Cardiac septum (tissue), 1 donor: ENCODE measurements at regions not wholly inside any gene's neighbourhood (a gene's known extent, or its start where the extent isn't known, plus 50 kb on each side); places are given as distances from the start of the nearest gene placed in this dataset.
"Not testable (repeated sequence)": the region's sequence is repeated elsewhere in the genome, so short reads cannot be mapped to it uniquely, and the experiment has no call there.

ENCODE experiments used
- DNase-seq: peaks from one replicate; pipeline ENCODE4 v3.0.0-alpha.2; 2020; ENCODE audit warnings: low spot score
- intact Hi-C: fragments of 100-400 bp; cut with DNase I; formaldehyde crosslinking; loops from one replicate; pipeline ENCODE4 v1.14.0; 2022
- donor health status: DM: no; HTN: no; CAD: no.

DNA sequence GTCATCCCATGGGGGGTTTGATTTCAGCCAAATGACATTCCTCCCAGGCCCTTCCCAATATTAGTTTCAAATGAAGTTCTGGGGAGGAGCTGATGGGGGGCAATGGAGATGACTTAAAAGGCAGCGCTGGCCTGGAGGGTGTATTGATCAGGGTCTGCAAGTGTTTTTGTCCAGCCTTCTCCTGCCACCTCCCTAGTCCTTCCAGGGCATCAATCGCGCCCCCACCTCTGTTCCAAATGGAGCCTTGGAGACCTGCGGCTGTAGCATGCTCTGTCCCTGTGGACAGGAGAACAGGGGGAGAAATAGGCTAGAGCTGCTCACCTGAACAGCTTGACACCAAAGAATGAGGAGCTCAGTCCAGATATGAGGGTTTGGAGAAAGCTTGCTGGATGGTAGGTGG is 386.8 kb upstream of the PODXL start:
- DNase-seq = no peak
- intact Hi-C loops = no loop called here

DNA sequence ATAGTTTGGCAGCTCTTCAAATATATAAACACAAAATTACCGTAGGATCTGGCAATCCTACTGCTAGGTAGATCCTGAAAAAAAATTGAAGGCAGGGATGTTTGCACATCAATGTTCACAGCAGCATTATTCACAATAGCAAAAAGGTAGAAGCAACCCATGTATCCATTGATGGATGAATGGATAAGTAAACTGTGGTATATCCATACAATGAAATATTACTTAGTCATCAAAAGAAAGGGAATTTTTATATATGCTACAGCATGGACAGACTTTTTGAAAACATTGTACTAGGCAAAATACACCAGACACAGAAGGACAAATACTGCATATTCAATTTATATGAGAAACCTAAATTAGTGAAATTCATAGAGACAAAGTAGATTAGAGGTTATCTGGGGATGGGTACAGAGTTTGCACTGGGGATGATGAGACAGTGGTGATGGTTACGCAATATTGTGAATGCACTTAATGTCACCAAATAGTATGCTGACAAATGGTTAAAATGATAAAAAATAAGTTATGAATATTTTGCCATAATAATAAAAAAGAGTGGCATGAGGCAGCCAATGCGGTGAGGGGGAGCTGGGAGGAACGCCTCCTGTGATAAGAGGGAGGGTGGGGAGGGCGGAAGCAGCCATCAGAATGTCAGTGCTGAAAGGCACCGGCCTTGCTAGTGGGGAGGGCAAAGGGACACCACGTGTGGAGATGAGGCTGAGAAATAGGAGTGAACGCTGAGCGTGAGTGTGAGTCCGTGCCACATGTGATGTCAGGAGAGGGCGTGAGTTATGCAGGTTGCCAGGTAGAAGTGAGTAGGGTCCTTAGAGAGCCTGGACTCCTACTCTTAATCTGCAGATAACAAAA is 386.1 kb upstream of the PODXL start:
- no peak for DNase-seq
- intact Hi-C loops = no loop called here

DNA sequence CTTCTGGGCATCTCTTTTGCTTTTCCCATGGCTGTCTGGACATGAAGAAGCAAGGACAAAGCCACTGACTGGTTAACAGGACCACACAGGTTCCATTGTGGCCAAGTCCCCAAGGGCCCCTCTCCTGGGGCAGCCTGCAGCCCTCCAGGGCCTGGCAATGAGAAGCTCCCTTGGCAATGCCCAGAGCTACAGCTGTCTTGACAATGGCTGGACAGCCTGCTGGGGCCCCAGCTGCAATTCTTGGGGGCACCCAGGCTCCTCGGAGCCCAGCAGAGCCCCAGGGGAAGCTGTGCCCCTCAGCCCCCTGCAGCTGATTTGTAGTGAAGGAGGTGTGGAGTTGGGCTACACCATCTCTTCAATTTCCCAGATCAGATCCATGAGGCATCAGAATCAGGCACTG is 384.9 kb upstream of the PODXL start:
- DNase-seq = no peak
- intact Hi-C loops = no loop called here

DNA sequence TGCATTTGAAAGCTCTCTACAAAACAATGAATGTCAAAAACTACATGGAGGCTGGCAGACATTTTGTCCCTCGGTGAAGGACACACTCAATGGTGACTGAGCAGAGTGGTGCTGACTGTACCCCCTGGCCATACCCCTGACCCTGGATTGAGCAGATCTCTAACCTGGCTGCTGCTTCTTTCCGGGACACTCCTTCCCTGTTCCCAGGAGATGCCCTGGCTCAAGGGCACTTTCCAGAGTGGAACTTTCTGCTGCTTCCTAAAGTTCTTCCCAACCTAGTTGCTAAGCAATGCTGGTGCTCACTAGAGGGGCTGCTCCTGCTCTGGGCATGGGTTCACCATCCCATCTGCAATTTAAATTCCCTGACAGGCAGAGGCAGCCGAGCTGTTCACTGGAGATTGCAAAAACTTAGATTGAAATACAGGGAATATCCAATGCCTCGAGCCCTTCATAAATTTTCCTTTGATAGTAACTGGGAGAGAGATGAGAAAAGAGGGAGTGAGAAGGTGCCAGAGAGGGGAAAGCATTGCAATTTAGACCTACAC is 384.3 kb upstream of the PODXL start:
- intact Hi-C loops = no loop called here
- DNase-seq = no peak

DNA sequence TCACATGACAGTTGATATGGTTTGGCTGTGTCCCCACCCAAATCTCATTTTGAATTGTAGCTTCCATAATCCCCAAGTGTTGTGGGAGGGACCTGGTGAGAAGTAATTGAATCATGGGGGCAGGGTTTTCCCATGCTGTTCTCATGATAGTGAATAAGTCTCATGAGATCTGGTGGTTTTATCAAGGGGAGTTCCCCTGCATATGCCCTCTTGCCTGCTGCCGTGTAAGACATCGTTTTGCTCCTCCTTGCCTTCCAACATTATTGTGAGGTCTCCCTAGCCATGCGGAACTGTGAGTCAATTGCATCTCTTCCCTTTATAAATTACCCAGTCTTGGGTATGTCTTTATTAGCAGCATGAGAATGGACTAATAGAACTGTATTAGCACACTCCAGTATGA is 382.4 kb upstream of the PODXL start:
- DNase-seq, intact Hi-C loops: not testable (repeated sequence)

DNA sequence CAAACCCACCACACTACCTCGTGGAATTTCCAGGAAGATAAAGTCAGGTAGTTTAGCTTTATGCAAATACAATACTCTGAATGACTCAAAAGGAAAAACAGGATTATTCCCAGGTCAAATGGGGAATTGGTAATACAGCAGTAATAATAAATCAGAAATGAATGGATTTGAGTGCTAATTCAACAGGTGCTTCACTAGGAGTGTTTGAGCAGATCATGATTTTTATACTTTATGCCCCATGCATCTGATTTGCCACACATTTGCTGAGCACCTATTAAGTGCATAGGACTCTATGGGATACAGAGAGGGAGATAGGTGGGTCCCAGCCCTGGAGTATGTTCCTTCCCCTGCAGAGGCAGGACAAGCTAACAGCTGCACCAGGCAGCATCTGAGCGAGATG is 381.4 kb upstream of the PODXL start:
- no peak for DNase-seq
- intact Hi-C loops = no loop called here

DNA sequence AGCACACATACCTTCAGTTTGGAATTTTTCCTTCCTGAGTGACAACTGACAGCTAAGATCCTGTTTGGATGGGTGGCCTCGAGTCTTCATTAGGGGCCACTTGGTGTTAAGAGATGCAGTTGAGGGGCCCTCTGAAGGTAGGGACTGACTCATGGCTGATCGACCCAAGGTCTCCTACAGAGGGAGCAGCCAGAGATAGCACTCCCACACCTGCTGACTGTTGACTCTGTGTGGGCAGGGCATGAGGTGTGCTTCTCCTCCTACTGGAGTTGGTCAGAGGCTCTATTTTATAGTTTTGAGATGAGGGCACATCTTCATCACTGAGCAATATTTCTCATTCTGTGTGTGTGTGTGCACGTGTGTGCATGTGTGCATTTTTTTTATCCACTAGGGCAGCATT is 378.8 kb upstream of the PODXL start:
- no peak for DNase-seq
- intact Hi-C loops = no loop called here

DNA sequence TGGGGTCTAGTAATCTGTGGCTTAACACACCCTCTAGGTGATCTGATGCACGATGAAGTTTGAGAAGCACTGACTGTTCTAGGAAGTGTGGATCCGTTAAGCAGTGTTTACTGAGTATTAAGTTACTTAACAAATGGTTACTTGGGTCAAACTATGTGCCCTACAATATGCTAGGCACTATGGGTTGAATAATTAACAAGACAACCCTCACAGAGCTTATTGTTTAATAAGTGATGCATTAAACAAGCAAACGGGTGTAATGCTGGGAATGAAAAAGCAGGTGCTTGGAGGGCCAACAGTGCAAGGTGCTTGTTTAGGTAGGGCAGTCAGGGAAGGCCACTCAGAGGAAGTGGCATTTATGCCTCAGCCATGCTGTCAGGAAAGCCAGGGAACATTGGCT is 378.0 kb upstream of the PODXL start:
- intact Hi-C loops = no loop called here
- no peak for DNase-seq

DNA sequence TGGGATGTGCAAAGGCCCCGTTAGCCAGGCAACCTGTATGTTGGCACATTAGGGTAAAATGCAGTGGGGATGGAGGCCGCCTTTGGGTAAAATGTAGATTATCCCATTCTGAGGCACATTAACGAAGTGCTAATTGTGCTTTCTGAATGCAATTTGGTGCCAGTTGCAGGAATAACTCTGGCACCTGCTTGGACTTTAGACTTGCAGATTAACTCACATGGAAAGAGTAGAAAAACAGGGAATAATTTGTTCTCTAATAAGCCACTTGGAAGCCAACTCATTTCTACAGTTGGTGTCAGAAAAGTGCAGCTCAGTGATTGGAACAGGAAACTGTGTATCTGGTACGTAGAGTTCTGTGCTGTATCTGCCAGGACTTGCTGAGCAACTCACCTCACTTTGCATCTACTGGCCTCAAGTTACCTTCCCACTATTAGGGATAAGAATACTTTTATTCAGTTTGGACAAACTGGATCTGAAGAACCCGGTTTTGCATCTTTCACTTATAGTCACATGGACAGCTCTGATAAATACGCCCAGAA is 377.4 kb upstream of the PODXL start:
- intact Hi-C loops = no loop called here
- DNase-seq = no peak

DNA sequence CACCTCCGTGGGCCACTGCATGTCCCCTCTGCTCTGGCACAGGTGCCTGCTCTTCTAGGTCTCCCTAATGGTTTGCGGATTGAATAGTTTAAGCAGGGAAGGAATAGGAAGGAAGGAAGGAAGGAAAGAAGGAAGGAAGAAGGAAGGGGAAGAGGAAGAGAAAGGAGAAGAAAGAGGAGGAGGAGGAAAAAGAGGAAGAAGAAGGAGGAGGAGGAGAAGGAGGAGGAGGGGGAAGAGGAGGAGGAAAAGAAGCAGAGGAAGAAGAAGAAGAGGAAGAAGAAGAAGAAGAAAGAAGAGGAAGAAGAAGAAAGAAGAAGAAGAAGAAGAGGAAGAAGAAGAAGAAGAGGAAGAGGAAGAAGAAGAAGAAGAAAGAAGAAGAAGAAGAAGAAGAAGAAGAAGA is 376.8 kb upstream of the PODXL start:
- DNase-seq, intact Hi-C loops: not testable (repeated sequence)

DNA sequence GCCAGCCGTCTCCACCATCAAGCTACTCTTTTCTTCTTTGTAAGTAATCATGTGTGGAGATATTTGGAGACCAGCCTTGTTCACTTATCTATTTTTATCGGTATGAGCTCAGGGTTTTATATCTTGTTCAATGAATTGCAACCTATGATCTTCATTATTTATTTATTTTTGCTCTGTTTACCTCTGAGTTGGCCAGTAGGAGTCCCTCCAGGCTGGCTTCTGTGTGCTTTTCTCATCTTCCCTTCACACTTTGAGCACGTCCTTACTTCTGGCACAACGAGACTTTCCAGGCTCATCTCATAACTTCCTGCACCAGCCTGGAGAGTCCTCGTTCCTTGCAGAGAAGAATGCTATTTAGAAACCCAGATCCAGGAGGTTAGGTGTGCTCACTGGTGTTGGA is 375.8 kb upstream of the PODXL start:
- DNase-seq = no peak
- intact Hi-C loops = no loop called here

DNA sequence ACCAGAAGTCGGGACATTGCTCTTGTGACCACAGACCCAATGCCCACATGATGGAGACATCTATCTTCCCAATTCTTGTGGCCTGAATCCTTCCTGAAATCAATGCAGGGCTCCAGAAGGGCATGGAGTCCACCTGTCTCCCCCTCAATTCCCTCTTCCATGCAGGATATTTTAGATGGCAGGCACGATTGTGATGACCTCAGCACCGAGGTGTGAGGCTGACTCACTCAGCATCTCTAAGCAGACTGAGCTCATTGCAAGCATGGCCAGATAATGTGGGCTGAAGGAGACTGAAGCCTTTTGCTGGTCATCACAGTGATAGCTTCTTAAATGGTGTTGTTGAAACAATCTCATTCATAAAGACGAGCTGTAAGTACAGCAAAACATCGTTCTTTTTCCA is 374.9 kb upstream of the PODXL start:
- intact Hi-C loops = no loop called here
- no peak for DNase-seq

DNA sequence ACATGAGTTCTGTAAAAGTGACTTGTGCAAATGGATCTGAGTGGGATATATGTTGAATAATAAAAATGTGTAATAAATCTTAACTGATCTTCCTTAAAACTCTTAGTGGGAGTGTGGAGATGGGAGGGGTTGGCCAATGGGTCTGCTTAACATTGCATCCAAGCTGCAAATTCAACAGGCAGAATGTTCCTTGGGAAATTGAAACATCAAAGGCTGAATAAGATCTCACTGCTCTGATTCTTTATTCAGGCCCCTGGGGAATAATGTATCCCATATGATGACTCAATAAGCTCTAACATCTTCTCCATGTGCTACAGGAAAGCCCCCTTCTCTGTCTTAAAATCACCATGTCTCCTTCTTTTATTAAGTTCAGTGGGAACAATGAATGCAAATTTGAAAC is 373.2 kb upstream of the PODXL start:
- no peak for DNase-seq
- intact Hi-C loops = no loop called here

DNA sequence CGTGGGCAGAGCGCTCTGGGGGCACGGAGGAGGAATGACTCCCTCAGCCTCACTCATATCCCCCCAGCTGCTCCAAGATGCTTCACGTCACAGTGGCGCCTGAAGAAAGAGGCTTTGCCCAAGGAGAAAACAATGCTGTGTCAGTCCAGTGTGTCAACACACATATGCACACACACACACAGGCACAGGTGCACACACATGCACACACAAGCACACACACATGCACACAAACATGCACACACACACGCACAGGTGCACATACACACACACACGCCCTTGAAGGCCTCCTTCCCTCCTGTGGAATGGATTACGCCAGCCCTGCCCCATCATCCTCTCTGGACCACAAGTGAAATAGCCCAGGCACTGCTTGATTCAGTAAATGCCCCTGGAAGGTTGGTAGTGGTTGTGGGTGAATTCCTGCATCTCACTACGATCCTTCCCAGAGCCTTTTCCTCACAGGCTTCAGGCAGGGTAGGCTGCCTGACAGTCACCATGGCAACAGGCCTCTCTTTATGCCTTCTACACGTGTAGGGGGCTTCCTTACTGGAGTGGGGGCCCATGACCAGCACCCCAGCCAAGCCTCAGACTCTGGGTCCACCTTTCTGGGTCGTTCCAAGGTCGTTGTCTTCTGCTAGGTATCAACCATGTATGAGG is 371.5 kb upstream of the PODXL start:
- intact Hi-C loops = no loop called here
- DNase-seq = no peak

DNA sequence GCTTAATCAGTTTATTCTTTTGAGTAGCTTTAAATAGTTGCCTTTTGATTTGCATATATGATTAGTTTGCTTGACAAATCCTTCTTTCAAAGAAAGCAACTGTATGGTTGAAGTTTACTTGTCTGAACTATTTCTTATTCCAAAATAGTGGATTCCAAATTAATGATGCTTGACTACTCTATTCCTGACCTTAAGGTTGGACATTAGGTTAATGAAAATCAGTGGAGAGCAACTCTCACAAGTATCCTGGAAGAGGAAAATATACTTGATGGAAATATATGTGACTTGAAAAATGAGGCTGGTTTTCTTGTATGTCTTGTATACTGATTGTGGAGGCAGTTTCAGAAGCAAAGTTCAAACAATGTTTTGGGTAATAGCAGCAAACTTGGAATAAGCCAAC is 369.2 kb upstream of the PODXL start:
- DNase-seq = no peak
- intact Hi-C loops = no loop called here

DNA sequence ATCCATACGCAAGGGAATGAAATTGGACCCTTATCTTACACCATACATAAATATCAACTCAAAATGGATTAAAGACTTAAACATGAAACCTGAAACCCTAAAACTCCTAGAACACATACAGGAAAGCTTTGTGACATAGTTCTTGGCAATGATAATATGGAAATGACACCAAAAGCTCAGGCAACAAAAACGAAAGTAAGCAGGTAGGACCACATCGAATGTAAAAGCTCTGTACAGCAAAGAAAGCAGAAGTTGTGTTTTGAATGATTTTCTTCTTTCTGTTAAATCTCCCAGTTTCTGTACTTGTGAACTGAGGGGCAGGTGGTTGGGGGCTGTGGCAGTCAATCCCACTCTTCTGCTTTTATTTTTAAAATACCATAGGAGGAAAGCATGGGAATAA is 368.4 kb upstream of the PODXL start:
- intact Hi-C loops = no loop called here
- no peak for DNase-seq

DNA sequence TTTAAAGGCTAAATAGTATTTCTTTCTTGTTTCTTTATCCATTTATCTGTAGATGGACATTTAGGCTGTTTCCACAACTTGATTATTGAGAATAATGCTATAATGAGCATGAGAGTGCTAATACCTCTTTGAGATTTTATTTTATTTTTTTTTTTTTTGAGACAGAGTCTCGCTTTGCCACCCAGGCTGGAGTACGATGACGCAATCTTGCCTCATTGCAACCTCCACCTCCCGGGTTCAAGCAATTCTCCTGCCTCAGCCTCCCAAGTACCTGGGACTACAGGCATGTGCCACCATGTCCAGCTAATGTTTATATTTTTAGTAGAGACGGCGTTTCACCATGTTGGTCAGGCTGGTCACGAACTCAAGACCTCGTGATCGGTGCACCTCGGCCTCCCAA is 366.5 kb upstream of the PODXL start:
- DNase-seq, intact Hi-C loops: not testable (repeated sequence)

DNA sequence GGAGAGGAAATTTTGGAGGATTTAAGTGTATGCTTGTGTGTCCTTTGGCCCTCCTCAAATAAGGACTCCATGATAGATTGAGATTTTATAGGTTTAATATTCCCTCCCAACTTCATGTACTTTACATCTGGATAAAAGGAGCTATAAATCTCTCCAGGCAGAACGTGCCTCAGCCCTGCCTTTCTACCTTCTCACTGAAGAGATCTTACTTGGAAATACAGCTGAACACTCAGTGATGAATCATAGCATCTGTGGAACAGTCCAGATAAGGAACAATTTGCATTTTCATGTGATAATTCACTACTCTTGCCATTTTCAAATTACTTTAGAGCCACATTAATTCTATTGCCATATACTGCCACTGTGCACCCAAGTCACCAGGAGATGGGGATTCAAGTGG is 364.6 kb upstream of the PODXL start:
- intact Hi-C loops = no loop called here
- no peak for DNase-seq

DNA sequence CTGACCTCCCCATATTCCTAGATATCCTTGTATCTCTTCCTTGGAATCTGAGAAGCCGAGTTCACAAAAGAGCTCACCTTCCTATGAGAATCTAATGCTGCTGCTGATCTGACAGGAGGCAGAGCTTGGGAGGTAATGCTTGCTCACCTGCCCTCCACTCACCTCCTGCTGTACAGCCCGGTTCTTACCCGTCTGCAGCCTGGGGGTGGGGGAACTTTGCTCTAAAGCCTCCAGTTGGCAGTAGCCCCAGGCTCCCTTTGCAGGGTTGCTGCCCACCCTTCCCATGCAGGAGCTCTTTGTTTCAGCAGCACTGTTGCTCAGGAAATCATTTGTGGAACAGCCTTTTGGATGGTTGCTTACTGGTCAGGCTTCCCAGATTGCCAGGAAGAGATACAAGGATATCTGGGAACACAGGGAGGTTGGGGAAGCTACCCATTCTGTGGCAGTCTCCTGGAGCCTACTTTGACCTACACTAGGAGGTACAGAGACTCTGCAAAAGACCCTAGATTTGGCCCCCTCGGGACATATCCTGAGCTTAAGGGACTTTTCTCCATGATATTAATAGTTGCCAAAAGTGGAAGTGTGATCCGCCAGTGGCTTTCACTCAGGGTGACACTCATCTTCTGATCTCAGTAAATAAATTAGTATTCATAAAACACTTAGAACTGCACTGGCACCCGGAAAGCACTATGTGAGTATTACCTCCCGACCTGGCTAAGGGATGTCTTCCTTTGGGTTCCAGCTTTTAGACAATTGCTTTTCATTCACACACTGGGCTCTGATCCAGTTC is 363.7 kb upstream of the PODXL start:
- intact Hi-C loops = no loop called here
- DNase-seq = no peak

DNA sequence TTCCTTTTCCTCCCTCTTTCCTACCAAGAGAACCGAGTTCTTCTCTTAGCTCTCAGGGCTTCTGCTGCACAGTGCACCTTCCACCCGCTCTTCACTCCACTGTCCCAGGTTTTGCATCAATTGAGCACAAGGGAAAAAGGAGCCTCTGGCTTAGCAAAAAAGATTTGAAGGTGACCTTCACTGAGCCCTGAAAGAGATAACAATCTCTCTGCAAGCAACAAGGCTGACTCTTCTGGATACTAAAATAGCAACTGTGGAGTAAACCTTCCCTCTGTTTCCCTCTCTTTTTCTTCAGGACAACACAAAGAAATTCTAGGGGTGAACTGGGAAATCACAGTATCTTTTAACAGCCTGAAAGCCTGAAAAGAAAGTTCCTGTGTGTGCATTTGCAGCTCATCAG is 354.7 kb upstream of the PODXL start:
- DNase-seq = no peak
- intact Hi-C loops = no loop called here
